Panc1 (cell line): ENCODE measurements at regions not wholly inside any gene's neighbourhood (a gene's known extent, or its start where the extent isn't known, plus 50 kb on each side); places are given as distances from the start of the nearest gene placed in this dataset.

ENCODE experiments used
- POLR2AphosphoS5 ChIP-seq: IDR thresholded peaks from 2 replicates; pipeline ENCODE4 v1.6.1; 2012; ENCODE audit warnings: mild to moderate bottlenecking, low read depth, low read length, moderate library complexity
- TF ChIP-seq, protein P1 (sequence below): fragments of 450-650 bp; IDR thresholded peaks from 2 replicates; pipeline ENCODE4 v1.5.1; 2017; ENCODE audit warnings: mild to moderate bottlenecking

DNA sequence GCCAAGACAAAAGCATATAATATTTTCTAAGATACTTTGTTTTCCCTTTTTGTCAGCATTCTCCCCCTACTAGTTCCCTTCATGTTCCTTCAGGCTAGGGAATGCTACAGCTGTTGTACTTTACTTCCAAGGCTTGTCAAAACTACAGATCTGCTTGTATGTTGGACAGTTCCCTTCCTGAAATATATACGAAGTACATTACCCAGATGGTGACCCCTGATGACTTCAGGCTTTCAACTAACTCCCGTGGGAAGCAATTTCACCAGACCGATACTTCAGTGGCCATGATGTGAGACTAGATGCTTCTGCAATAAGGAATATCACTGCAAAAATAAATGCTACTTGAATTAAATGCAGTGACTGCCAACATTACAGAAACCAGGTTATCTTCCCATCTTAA lies 332.8 kb downstream of the SH2D1A start:
- no peak for TF ChIP-seq POLR2AphosphoS5
- TF ChIP-seq, protein P1, sequence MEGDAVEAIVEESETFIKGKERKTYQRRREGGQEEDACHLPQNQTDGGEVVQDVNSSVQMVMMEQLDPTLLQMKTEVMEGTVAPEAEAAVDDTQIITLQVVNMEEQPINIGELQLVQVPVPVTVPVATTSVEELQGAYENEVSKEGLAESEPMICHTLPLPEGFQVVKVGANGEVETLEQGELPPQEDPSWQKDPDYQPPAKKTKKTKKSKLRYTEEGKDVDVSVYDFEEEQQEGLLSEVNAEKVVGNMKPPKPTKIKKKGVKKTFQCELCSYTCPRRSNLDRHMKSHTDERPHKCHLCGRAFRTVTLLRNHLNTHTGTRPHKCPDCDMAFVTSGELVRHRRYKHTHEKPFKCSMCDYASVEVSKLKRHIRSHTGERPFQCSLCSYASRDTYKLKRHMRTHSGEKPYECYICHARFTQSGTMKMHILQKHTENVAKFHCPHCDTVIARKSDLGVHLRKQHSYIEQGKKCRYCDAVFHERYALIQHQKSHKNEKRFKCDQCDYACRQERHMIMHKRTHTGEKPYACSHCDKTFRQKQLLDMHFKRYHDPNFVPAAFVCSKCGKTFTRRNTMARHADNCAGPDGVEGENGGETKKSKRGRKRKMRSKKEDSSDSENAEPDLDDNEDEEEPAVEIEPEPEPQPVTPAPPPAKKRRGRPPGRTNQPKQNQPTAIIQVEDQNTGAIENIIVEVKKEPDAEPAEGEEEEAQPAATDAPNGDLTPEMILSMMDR: no peak
